Hepatocyte (in vitro differentiated cells): ENCODE measurements at regions not wholly inside any gene's neighbourhood (a gene's known extent, or its start where the extent isn't known, plus 50 kb on each side); places are given as distances from the start of the nearest gene placed in this dataset.

Source experiments
- DNase-seq: peaks from one replicate; pipeline ENCODE4 v3.0.0-alpha.2; 2016; ENCODE audit warnings: low spot score
- H2AFZ ChIP-seq: fragments of 200-600 bp; sonication (generic); 2 replicates; pipeline ENCODE4 v1.6.0; 2016; ENCODE audit warnings: antibody characterized with exemption, mild to moderate bottlenecking
- H3K27ac ChIP-seq: fragments of 200-600 bp; sonication (generic); 2 replicates; pipeline ENCODE4 v1.5.1; 2016; ENCODE audit warnings: mild to moderate bottlenecking
- H3K27me3 ChIP-seq: fragments of 200-600 bp; sonication (generic); 2 replicates; pipeline ENCODE4 v1.6.1; 2016
- H3K36me3 ChIP-seq: fragments of 200-600 bp; sonication (generic); replicated peaks from 2 replicates; pipeline ENCODE4 v1.5.1; 2016; ENCODE audit warnings: low read depth; ENCODE audit not compliant: insufficient read depth
- H3K4me1 ChIP-seq: fragments of 200-600 bp; sonication (generic); 2 replicates; pipeline ENCODE4 v1.5.1; 2016; ENCODE audit warnings: mild to moderate bottlenecking, moderate library complexity; ENCODE audit not compliant: insufficient read depth
- H3K4me2 ChIP-seq: fragments of 200-600 bp; sonication (generic); 2 replicates; pipeline ENCODE4 v1.6.0; 2016
- H3K4me3 ChIP-seq: fragments of 200-600 bp; sonication (generic); 2 replicates; pipeline ENCODE4 v1.5.1; 2016; ENCODE audit warnings: mild to moderate bottlenecking
- H3K79me2 ChIP-seq: fragments of 200-600 bp; sonication (generic); 2 replicates; pipeline ENCODE4 v1.6.0; 2017; ENCODE audit warnings: mild to moderate bottlenecking
- H3K9me2 ChIP-seq: fragments of 200-600 bp; sonication (generic); replicated peaks from 2 replicates; pipeline ENCODE4 v1.6.0; 2017; ENCODE audit warnings: mild to moderate bottlenecking; ENCODE audit not compliant: insufficient read depth
- H3K9me3 ChIP-seq: fragments of 200-600 bp; sonication (generic); 2 replicates; pipeline ENCODE4 v1.5.1; 2016; ENCODE audit warnings: low read depth, mild to moderate bottlenecking
- H4K20me1 ChIP-seq: fragments of 200-600 bp; sonication (generic); 2 replicates; pipeline ENCODE4 v1.6.0; 2016; ENCODE audit warnings: mild to moderate bottlenecking; ENCODE audit not compliant: insufficient read depth, poor library complexity, severe bottlenecking
- EZH2 ChIP-seq: fragments of 200-600 bp; sonication (generic); IDR thresholded peaks from 2 replicates; pipeline ENCODE4 v1.6.1; 2016; ENCODE audit warnings: antibody characterized with exemption, mild to moderate bottlenecking, borderline replicate concordance
- EZH2phosphoT487 ChIP-seq: fragments of 200-600 bp; sonication (generic); IDR thresholded peaks from one replicate; pipeline ENCODE4 v1.6.1; 2018; ENCODE audit warnings: antibody characterized with exemption, mild to moderate bottlenecking, low read depth, moderate library complexity; ENCODE audit not compliant: unreplicated experiment, severe bottlenecking
- WGBS: methylation state at CpG from one replicate; pipeline ENCODE4 v1.1.6; 2016; ENCODE audit warnings: low lambda C conversion rate; ENCODE audit errors: missing lambda C conversion rate; 5-methylcytosine and 5-hydroxymethylcytosine counted together
- TF ChIP-seq, protein P1 (sequence below): fragments of 200-600 bp; sonication (generic); IDR thresholded peaks from 2 replicates; pipeline ENCODE4 v1.5.1; 2016; ENCODE audit warnings: antibody characterized with exemption, mild to moderate bottlenecking; ENCODE audit not compliant: poor library complexity

GRCh38 chr5:82674671-82675070 is 396.5 kb upstream of the RPS23 start:
- no peak overlapping the region for H2AFZ ChIP-seq
- TF ChIP-seq EZH2phosphoT487 (no peak), EZH2 (no peak)
- TF ChIP-seq, protein P1, sequence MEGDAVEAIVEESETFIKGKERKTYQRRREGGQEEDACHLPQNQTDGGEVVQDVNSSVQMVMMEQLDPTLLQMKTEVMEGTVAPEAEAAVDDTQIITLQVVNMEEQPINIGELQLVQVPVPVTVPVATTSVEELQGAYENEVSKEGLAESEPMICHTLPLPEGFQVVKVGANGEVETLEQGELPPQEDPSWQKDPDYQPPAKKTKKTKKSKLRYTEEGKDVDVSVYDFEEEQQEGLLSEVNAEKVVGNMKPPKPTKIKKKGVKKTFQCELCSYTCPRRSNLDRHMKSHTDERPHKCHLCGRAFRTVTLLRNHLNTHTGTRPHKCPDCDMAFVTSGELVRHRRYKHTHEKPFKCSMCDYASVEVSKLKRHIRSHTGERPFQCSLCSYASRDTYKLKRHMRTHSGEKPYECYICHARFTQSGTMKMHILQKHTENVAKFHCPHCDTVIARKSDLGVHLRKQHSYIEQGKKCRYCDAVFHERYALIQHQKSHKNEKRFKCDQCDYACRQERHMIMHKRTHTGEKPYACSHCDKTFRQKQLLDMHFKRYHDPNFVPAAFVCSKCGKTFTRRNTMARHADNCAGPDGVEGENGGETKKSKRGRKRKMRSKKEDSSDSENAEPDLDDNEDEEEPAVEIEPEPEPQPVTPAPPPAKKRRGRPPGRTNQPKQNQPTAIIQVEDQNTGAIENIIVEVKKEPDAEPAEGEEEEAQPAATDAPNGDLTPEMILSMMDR: no peak
- 97% methylated on average over 1 of the region's 1 CpG for WGBS
- H3K4me2 ChIP-seq: no peak overlapping the region
- H3K4me1 ChIP-seq: no peaks in the 10 kb centered on the region
- H3K9me2 ChIP-seq: no peaks in the 10 kb centered on the region
- no peaks in the 10 kb centered on the region for H3K9me3 ChIP-seq
- H3K27me3 ChIP-seq: no peaks in the 10 kb centered on the region
- H3K36me3 ChIP-seq: no peaks in the 10 kb centered on the region
- H3K27ac ChIP-seq: no peak overlapping the region
- no peaks in the 10 kb centered on the region for H4K20me1 ChIP-seq
- no peaks in the 10 kb centered on the region for H3K79me2 ChIP-seq
- no peak overlapping the region for H3K4me3 ChIP-seq
- DNase-seq: no peak

- H3K27ac ChIP-seq: peak overlapping the region; percentile 14
- H4K20me1 ChIP-seq: no peaks in the 10 kb centered on the region
- no peaks in the 10 kb centered on the region for H3K9me3 ChIP-seq
- H3K4me3 ChIP-seq: no peak overlapping the region
- no peak overlapping the region for H3K4me2 ChIP-seq
- WGBS: 40% methylated on average over 6 of the region's 6 CpGs
- TF ChIP-seq EZH2phosphoT487: no peak
- TF ChIP-seq, protein P1: no peak
- no peak for TF ChIP-seq EZH2
- H2AFZ ChIP-seq: no peak overlapping the region
- no peaks in the 10 kb centered on the region for H3K27me3 ChIP-seq
- DNase-seq: peak; percentile 19
- H3K9me2 ChIP-seq: no peaks in the 10 kb centered on the region
- no peaks in the 10 kb centered on the region for H3K79me2 ChIP-seq
- H3K36me3 ChIP-seq: no peaks in the 10 kb centered on the region
- H3K4me1 ChIP-seq: no peaks in the 10 kb centered on the region
Observed at GRCh38 chr5:82673057-82673809, 395.1 kb upstream of the RPS23 start.

DNA sequence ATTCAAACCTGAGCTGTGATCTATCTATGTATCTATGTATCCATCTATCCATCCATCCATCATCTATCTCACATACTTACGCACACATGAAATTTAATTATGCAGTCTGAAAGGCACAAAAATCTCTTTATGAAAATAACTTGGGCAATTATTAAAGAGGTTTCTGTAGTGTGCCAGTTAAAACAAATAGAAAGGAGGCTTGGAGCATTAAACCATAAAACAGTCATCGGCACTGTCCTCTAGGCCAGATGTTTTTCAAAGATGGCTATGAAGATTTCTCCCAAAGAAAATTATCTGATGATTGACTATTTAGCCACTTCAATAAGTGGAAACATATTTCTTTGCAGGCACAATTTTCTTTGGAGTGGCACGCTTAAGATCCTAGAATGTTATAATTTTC is 392.5 kb upstream of the RPS23 start:
- Histone ChIP-seq H3K27me3 (no peaks in the 10 kb centered on the region), H3K4me2 (no peak overlapping the region), H3K9me2 (no peaks in the 10 kb centered on the region), H3K4me1 (no peaks in the 10 kb centered on the region), H3K36me3 (no peaks in the 10 kb centered on the region), H3K4me3 (no peak overlapping the region), H2AFZ (no peak overlapping the region), H4K20me1 (no peaks in the 10 kb centered on the region), H3K27ac (no peak overlapping the region), H3K9me3 (no peaks in the 10 kb centered on the region), H3K79me2 (no peaks in the 10 kb centered on the region)
- 74% methylated on average over 3 of the region's 3 CpGs for WGBS
- TF ChIP-seq EZH2: no peak
- no peak for TF ChIP-seq EZH2phosphoT487
- TF ChIP-seq, protein P1: no peak
- DNase-seq: no peak
